NCI-H2227 treated with DMSO at 0.1 percent for 48 hours (cell line): ENCODE measurements at regions not wholly inside any gene's neighbourhood (a gene's known extent, or its start where the extent isn't known, plus 50 kb on each side); places are given as distances from the start of the nearest gene placed in this dataset.
"Not testable (repeated sequence)": the region's sequence is repeated elsewhere in the genome, so short reads cannot be mapped to it uniquely, and the experiment has no call there.

Source experiments
- DNase-seq: peaks from one replicate; lab custom pipeline; 2025; lab: John Stamatoyannopoulos, UW

DNA sequence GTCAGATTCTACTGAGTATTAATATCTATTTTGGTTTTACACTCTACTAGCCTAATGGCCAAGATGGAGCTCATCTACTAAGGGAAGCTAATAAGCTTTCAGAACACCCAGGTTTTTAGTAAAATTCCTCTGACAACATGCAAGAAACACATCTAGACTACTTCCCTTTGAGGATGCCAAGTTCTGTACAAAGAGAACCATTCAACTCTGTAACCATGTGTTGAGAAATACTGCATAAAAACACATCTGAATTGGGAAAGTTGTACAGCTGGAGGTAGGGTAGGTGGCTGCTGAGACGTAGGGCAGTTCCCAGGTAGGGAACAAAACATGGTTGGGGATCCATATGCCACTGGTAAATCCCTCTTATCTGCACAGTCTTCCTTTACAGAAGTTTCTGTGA is 66.2 kb downstream of the SC5D start:
- DNase-seq = no peak

DNA sequence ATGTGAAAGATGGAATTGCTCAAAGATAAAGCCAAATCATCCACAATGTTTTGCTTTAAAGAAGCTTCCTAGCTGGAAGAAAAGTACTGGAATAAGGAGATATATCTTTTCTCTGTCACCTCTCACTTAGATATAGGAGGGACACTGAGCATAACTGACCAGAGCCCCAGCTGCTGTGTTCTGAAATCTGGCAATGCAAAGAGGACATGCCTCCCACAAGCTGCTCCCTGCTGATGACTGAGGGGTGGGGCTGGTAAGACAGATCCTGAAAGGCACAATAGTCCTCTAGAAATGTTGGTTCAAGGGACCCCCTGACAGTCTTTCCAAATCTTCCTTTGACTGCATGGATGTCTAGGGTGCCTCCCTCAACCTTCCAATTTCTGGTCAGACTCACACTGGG is 67.0 kb downstream of the SC5D start:
- no peak for DNase-seq

GRCh38 chr11:121362955-121363354 is 70.4 kb downstream of the SC5D start:
- not testable (repeated sequence) for DNase-seq

DNA sequence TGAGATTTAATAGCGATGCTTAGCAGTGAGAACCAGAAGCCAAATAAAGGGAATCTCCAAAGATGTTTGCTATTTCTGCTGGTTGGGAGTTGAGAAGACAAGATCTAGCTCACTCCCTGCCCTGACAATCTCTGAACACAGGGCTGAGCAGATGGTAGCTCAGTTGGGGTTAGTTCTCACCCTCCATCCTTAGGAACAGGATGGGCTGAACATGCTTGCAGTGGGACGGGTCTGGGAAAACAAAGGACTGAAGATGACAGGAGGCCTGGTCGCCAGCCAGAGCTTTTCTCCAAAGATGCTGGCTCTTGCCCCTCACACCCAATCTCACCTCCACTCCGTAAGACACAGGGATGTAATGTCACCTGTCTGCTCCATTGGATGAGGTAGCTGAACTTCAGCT is 72.7 kb downstream of the SC5D start:
- DNase-seq = no peak

DNA sequence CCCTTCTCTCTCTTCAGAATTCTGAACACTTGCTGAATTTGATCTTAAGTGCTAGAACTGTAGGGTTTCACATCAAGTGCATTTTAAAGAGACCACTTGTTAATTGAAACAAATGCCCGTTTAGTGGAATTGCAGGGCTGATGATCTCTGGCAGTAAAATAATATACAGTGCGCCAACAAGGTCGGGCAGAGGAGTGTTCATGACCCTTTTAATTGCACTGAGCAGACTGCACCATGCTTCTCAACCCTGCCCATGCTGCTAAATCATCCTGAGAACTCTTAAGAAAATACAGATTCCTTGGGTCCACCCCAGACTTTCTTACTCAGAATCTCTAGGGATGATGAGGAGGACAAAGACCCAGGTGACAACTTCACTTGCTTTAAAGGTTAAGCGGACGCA is 73.5 kb downstream of the SC5D start:
- no peak for DNase-seq

DNA sequence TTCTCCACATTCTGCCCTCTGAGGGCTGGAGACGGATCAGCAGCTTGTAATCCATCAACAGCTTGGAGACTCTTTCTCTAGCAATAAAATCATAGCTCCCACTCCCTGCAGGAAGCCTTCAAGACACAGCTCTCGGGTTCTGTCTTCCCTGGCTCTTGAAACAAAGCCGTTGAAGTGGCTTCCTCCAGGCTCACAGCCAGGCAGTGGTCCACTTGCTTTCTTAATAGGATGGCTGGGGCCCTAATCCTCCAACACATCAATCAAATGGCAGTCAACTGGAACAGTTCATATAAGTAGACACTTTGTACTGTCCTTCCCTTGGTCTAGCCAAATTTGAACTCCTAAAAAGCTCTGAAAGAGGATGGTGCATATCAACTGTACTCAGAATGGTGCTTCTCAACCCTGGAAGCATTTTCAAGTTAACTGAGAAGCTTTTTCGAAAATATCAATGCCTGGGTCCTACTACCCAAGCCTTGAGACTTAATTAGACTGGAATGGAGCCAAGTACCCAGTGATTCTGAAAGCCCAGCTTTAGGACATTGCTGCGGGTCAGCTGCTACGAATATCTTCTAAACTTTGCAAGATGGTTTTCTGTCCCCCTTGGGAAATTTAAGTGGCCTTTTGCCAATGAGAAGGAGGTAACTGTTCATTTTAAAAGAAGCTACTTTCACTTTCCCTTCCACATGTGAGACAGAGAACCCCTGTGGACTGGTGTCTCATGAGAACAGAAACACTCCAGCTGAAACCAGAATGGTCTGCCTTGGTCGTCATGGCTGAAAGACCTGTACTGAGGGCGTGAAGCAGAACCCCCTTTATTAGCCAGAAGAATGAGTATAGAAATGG is 74.7 kb downstream of the SC5D start:
- DNase-seq = peak; percentile 58

DNA sequence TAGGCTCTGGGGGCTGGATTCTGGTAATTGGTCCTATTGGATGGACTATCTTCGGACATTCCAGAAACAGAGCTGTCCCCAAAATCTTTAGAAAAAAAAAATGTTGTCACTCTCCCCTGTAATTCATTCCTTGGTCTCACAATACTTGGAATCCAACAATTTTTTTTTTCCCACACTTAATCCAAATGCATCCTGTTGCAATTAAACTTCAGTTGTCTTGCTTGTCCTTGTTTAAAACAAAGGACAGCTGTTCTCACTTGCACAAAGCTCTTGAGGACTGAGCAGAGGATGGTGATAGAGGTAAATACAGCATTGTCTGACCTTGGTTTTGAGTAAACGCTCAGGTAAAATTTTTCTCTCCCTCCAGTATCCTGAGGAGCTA is 75.3 kb downstream of the SC5D start:
- no peak for DNase-seq

GRCh38 chr11:121368364-121369240 is 76.0 kb downstream of the SC5D start:
- DNase-seq = no peak

- DNase-seq = no peak
Measured at GRCh38 chr11:121369366-121369765, 76.8 kb downstream of the SC5D start.

DNA sequence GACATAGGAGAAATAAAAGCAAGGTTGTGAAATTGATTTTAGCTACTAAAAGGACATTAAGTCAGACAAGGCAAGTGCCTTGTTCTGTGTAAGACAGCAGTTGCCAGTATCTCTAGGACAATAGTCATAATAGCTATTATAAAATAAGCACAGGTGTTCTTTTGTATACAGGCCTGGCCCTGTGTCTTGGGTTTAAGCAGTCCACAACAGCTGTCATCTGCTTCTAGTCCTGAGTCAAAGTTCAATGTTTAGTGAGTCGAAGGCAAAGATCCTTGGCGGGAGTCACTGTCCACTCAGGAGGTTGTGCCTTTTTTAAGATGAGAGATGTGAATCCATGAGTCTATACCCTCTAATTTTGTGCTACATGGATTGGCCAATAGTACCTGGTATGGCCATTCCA is 79.5 kb downstream of the SC5D start:
- DNase-seq = peak; percentile 5

- no peak for DNase-seq
Measured at GRCh38 chr11:121372671-121373429, 79.3 kb upstream of the SORL1 start.

DNA sequence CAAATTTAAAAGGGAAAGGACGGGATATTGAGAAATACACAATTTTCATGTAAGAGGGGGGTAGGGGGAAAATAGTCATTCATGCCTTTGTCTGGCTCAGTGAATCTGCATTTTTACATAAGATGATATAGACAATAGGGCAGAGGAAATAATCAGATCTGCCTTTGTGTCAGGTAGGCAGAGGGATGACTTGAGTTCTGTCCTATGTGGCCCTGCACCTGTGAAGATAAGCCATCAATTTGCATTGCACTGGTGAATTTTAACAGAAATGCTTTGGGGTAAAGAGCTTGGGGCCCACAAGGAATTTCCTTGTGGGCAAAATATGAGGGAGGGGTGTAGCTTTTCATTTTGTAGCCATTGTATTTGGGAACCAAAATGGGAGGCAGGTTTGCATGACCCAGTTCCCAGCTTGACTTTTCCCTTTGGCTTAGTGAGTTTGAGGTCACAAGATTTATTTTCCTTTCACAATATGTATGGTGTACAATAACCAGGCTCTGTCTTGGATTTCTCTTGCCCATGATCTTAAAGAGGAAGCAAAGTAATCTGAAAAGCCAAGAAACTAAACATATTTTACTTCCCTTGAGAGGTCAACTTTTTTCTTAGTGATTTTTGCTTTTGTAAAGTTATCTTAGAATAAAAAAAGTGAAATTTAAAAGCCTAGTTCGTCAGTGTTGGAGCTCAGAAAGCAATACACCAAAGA is 77.7 kb upstream of the SORL1 start:
- no peak for DNase-seq

GRCh38 chr11:121376130-121376529 is 76.0 kb upstream of the SORL1 start:
- no peak for DNase-seq

GRCh38 chr11:121379145-121379810 is 72.8 kb upstream of the SORL1 start:
- DNase-seq = not testable (repeated sequence)

DNA sequence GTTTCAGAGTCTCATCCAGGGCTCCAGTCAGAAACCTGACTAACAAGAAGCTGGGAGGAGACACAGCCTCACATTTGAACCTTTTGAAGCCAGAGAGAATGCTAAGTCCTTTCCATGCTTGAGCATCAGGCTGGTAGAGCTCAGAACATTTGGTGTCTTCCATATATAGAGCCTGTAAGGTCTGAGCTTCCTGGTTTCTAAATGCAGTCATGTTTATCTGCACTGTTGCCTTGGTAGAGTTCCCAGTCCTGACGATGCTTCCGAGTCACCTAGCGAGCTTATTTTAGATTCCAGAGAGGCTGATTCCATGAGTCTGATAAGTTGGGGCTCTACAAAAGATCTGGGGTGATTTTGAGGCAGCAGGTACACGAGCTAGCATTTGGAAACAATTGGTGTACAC is 68.4 kb upstream of the SORL1 start:
- no peak for DNase-seq

- no peak for DNase-seq
Measured at GRCh38 chr11:121385688-121386087, 66.4 kb upstream of the SORL1 start.
